ENCODE measurements at regions not wholly inside any gene's neighbourhood (a gene's known extent, or its start where the extent isn't known, plus 50 kb on each side); places are given as distances from the start of the nearest gene placed in this dataset.

DNA sequence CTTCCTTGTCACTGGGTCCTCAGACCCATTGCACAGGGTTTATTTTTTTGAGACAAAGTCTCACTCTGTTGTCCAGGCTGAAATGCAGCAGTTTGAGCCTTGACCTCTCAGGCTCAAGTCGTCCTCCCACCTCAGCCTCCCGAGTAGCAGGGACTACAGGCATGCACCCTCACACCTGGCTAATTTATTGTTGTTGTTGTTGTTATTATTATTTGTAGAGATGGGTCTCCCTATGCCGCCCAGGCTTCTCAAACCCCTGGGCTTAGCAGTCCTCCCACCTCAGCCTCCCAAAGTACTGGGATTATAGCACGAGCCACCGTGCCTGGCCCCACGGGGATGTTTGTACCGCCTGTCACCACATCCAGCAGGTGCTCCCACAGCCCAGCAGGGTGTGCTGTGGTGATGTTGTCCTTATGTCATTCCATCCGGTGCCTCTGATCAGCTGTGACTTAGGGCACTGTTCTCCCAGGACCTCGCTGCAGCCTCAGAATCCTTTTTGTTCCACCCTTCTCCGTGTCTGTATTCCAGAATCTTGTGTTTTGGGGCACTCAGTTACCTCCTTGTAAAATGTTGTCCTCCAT, 182.3 kb downstream of the INO80D start (continued):
- TF ChIP-seq, protein P1, sequence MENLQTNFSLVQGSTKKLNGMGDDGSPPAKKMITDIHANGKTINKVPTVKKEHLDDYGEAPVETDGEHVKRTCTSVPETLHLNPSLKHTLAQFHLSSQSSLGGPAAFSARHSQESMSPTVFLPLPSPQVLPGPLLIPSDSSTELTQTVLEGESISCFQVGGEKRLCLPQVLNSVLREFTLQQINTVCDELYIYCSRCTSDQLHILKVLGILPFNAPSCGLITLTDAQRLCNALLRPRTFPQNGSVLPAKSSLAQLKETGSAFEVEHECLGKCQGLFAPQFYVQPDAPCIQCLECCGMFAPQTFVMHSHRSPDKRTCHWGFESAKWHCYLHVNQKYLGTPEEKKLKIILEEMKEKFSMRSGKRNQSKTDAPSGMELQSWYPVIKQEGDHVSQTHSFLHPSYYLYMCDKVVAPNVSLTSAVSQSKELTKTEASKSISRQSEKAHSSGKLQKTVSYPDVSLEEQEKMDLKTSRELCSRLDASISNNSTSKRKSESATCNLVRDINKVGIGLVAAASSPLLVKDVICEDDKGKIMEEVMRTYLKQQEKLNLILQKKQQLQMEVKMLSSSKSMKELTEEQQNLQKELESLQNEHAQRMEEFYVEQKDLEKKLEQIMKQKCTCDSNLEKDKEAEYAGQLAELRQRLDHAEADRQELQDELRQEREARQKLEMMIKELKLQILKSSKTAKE (CRISPR knock-in tag; IDR thresholded peaks at IDR 0.05; ENCODE audit: borderline replicate concordance) = 0 out of 2 replicates have a peak, but pooled peaks have one; percentile 19
- TF ChIP-seq KAT2B (IDR thresholded peaks at IDR 0.05; ENCODE audit: borderline replicate concordance, low read depth, low read length) (no peak), BORCS8-MEF2B (CRISPR knock-in tag; IDR thresholded peaks at IDR 0.05) (0 out of 2 replicates have a peak, but pooled peaks have one; percentile 24), DRAP1 (CRISPR knock-in tag; IDR thresholded peaks at IDR 0.05) (peak; percentile 40; the same call in 1 of the 2 replicates), KAT8 (CRISPR knock-in tag; IDR thresholded peaks at IDR 0.05) (0 out of 2 replicates have a peak, but pooled peaks have one; percentile 26), SRSF4 (IDR thresholded peaks at IDR 0.05; ENCODE audit: low read depth, low read length, poor library complexity, severe bottlenecking) (no peak), MIER3 (CRISPR knock-in tag; IDR thresholded peaks at IDR 0.05; ENCODE audit: borderline replicate concordance) (peak; percentile 55; the same call in 1 of the 2 replicates), PHB2 (IDR thresholded peaks at IDR 0.05; ENCODE audit: partially characterized antibody) (no peak), CEBPG (CRISPR knock-in tag; IDR thresholded peaks at IDR 0.05) (peak; percentile 35; the same call in 1 of the 2 replicates), CTCF (CRISPR knock-in tag; IDR thresholded peaks at IDR 0.05) (peak; percentile 92), FOXK1 (CRISPR knock-in tag; IDR thresholded peaks at IDR 0.05; ENCODE audit: borderline replicate concordance, low read depth) (peak; percentile 87; the same call in 1 of the 2 replicates), ZNF205 (CRISPR knock-in tag; IDR thresholded peaks at IDR 0.05) (0 out of 2 replicates have a peak, but pooled peaks have one; percentile 44), AKAP8 (CRISPR knock-in tag; IDR thresholded peaks at IDR 0.05) (0 out of 2 replicates have a peak, but pooled peaks have one; percentile 28), RXRB (CRISPR knock-in tag; IDR thresholded peaks at IDR 0.05; ENCODE audit: borderline replicate concordance) (peak; percentile 72), ZNF331 (CRISPR knock-in tag; IDR thresholded peaks at IDR 0.05) (peak; percentile 64; the same call in 1 of the 2 replicates), STAT6 (CRISPR knock-in tag; IDR thresholded peaks at IDR 0.05; ENCODE audit: borderline replicate concordance) (no peak), RBAK (CRISPR knock-in tag; IDR thresholded peaks at IDR 0.05) (0 out of 2 replicates have a peak, but pooled peaks have one; percentile 28), ELF3 (CRISPR knock-in tag; IDR thresholded peaks at IDR 0.05) (0 out of 2 replicates have a peak, but pooled peaks have one; percentile 63)
- TF ChIP-seq, protein P2, sequence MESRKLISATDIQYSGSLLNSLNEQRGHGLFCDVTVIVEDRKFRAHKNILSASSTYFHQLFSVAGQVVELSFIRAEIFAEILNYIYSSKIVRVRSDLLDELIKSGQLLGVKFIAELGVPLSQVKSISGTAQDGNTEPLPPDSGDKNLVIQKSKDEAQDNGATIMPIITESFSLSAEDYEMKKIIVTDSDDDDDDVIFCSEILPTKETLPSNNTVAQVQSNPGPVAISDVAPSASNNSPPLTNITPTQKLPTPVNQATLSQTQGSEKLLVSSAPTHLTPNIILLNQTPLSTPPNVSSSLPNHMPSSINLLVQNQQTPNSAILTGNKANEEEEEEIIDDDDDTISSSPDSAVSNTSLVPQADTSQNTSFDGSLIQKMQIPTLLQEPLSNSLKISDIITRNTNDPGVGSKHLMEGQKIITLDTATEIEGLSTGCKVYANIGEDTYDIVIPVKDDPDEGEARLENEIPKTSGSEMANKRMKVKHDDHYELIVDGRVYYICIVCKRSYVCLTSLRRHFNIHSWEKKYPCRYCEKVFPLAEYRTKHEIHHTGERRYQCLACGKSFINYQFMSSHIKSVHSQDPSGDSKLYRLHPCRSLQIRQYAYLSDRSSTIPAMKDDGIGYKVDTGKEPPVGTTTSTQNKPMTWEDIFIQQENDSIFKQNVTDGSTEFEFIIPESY (CRISPR knock-in tag; IDR thresholded peaks at IDR 0.05) = peak; percentile 84; the same call in 1 of the 2 replicates
- TF ChIP-seq, protein P3, sequence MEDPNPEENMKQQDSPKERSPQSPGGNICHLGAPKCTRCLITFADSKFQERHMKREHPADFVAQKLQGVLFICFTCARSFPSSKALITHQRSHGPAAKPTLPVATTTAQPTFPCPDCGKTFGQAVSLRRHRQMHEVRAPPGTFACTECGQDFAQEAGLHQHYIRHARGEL (CRISPR knock-in tag; IDR thresholded peaks at IDR 0.05) = no peak

Data from HepG2 (cell line).